Hippocampal formation (tissue), 2 donors: ENCODE measurements at regions not wholly inside any gene's neighbourhood (a gene's known extent, or its start where the extent isn't known, plus 50 kb on each side); places are given as distances from the start of the nearest gene placed in this dataset.

Source experiments
- DNase-seq, 2 donors: peaks; one replicate each; lab custom pipeline; 2025; lab: John Stamatoyannopoulos, UW

DNA sequence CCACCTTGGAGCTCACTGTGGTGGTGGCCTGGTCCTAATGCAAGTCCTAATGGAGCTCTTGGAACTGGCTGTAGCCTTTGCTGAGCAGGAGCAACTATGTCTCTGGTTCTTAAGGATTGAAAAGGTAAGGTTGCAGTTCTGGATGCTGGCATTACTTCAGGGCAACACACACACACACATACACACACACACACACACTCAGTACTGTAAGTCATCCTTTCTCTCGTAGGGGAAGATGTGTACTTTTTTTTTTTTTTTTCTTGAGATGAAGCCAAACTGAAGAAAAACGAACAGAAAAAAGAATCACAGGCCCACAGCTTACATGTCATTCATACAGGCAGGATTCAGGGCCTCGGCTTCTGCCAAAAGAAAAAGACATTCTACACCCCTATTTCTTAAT is 81.1 kb upstream of the RPS23 start:
- DNase-seq: no peak

DNA sequence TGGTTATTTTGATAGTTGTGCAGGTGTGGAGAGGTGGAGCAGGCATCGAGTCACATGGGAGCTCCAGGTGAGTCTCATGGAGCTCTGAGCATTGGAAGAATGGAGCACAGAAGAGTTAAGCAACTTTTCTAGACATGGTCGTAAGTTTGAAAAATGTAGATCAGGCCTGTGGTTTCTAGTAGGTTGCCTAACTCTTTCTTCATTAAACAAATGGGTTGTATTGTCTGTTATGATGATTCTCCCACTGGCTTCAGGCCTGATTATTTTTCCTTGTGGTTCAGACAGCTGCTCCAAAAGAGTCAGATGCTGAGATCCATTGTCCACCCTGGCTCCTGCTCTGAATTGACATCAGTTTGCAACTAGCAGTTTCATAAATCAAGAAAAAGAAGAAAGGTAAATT is 80.3 kb upstream of the RPS23 start:
- no peak for DNase-seq

DNA sequence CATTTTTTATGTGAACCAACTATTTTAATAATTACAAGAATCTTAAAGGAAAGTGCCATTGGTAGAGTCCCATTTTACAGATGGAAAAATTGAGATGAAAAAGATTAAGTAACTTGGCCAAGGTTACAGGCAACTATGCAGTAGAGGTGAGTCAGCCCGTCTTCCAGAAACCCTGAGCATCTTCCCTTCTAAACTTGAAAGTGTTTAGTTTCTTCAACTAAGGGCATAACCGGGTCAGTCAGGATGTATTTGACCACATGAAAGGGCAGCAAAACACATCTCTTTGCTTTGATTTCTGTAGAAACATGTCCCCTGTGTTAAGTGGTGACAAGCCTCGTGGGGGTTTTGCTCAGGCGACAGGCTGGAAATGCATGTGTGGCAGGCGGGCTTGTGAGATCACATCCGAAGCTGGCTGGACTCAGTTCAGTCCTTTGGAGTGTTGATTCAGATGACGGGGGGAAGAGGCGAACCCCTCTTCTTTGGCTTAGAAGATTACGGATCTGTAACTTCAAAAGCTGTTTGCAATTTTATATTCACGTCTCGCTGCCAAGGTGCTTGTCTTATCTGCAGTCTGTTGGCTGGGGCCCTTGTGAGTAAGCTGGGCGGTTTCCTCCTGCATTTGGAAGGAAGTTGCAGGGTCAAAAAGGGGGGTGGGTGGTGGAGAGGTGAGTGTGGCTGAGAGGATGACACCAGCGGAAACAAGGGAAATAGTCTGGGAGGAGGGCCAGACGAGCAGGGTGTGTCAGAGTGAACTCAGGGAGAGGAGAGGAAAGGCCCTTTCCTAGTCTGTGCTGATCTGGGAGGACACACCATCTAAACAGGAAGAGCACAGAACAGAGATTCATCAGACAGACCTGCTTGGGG is 78.9 kb upstream of the RPS23 start:
- DNase-seq: no peak

- DNase-seq: no peak
Observed at GRCh38 chr5:82356021-82356420, 77.9 kb upstream of the RPS23 start.

DNA sequence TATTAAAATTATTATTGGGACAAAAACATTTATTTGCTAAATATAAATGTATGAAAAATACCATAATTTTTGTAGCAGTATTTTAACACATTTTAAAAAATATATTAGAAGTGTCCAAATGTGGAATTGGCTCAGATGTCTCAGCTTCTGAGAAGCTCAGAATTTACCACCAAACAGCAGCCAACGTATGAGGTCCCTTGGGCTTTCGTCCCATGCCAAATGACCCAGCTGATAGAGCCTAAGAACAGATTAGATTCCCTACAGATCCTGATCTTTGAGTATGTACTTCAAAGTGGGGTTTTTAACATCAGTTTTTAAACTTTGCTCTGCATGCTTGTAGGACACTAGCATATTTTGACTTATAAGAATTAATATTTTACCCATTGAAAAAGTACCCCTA is 77.3 kb upstream of the RPS23 start:
- DNase-seq: no peak

DNA sequence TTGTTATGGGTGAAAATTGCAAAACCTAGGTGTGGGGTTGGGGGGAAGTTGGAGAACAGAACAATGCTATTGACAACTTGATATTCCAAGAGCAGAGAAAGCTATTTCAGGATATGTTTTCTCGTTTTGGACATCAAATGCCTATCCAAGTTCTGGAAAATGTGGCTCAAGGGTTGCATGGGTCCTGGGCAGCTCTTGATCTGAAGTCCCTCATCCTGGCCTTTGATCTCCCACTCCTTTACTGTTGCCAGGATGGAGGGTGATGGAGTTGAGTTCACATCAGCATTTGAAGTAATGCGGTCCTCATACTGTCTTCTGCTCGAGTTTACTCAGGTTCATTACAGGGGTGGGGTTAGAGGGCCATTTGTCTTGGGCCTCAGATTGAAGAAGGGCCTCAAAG is 76.9 kb upstream of the RPS23 start:
- DNase-seq: no peak

GRCh38 chr5:82354543-82354942 is 76.4 kb upstream of the RPS23 start:
- DNase-seq: no peak

DNA sequence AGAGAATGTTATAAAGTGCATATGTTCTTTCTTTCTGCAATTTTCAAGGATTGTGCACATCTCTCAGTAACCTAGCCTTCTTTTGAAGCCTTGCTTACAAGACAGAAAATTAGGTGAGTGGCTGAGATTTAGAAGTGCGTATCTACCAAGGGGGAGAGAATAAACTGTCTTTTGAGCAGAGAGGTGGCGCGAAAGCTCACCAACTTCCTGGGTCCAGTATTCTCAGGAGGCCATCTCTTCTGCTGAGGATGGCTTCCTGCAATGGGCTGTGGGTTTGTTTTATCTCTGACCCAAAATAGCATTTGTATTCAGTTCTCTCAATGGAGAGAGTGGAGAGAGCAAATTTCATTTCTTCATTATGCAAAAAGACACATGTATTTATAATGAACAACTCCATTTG is 75.4 kb upstream of the RPS23 start:
- no peak for DNase-seq

- DNase-seq: no peak
Observed at GRCh38 chr5:82352146-82352791, 74.1 kb upstream of the RPS23 start.

DNA sequence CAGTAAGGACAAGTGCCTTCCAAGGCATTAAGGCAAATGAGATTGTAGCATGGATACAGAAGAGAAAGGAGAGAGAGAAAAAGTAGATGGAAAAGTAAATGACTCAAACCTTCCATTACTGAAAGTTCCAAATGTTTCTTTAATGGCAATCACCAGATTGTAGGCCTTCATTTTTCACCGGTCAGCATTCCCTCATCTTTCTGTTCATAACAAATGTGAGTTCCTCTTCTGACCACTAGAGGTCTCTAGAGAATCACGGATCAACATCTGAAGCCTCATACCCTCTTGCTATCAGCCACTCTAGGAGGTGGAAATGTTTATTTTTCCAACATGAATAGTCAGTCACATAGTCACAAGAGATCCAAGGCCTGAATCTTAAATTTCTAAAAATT is 73.6 kb upstream of the RPS23 start:
- DNase-seq: peak in 1 of 2 donors; percentile 91

GRCh38 chr5:82351297-82351696 is 73.1 kb upstream of the RPS23 start:
- no peak for DNase-seq

DNA sequence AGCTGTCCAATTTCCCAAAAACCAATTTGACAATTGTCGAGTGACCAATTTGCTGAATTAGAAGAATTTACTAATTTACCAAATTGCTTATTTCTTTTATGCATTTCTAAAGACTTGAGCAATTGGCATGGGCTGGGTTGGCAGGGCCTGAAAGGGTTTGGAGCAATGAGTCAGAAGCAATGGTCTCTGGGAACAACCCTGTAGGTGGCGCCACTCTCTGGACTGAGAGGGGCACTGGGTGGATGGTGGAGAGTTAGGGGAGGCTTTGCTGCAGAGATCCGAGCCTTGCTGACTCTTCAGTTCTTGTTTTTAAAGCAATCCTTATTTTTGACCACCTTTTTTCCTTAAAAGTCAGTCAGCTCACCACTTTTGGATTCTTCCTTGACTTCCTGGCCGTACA is 71.5 kb upstream of the RPS23 start:
- DNase-seq: no peak

GRCh38 chr5:82348784-82349425 is 70.8 kb upstream of the RPS23 start:
- no peak for DNase-seq

DNA sequence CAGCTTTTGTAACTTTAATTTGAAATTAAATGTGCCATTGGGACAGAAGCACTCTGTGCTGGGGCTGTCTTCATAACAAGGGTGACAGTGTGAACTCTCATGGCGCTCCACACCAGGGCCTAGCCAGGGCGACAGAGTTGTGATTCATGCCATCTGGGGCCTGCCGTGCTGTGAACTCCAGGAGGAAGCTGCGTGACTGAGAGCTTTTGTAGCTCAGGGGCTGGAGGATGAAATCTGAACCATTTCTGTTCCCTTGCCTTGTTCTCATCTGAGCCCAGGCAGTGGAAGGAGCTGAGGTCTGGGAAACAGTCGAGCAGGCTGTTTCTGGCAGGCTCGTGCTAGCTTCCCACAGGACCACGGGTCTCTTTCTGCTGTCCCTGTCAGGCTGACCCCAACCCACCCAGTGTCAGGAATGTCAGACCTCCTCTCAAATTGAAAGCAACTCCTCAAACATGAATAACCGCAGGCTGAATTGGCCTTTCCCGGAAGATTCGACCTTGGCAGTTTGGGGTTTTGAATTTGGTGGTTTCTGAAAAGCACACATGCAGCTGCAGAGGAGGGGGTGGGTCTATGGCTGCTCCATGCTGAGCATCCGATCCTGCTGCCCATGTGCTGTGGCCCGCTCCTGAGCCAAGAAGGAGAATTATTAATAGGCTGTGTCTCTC is 69.2 kb upstream of the RPS23 start:
- DNase-seq: peak; percentile 59 to 60

- no peak for DNase-seq
Observed at GRCh38 chr5:82346399-82347165, 68.4 kb upstream of the RPS23 start.

- no peak for DNase-seq
Observed at GRCh38 chr5:82345108-82345507, 67.0 kb upstream of the RPS23 start.

DNA sequence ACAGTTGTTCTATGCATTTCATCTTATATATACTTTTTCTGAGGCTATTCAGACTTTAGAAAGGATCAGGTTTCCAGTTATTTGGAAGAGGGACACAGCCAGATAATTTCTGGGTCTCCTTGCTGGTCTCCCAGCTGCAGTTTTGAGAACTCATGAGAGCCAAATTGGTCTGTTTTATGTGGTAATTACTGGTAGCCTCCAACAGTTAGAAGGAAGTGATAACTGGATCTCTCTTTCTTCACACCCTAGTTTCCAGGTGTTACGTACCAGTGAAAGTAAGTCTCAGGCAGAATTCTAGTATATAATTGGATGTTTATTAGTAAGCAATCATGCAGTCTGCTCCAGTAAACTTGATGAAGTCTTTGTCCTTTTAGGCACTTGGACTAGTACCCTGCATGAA is 63.2 kb upstream of the RPS23 start:
- DNase-seq: no peak

DNA sequence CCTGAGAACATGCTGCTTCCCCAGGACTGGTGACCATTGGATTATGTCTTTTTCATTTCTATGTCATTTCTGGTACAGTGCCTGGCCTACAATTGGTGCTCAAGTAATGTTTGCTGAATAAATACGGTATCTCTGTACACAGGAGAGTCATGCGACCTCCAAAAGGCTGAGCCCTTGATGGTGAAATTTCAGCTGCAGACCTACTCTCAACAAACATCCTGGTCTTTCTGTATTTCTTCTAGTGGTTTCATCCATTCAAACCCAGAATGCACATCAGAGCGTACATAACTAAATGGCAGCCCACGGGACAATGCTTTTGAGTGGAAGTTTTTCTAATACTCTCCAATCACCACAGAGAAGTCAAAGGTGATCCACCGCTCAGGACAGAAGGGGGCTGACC is 62.6 kb upstream of the RPS23 start:
- DNase-seq: no peak

DNA sequence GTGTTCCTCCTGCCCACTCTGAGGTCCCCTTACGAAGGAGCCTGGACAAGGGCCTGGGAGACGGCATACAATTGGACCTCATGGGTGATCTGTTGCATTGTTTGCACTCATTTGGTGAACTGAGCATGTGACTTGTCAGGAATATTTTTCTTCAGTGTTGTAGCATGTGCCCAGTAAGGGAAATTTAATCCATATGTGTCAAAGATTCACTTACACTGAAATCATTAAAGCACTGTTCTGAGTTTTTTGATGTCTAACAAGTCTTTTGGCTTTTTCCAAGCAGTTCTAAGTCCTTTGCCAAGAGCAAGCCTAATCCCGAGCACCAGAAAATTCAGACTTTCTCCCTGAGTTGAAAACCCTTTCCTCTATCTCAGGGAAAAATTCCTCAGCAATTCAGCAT is 61.6 kb upstream of the RPS23 start:
- DNase-seq: no peak

GRCh38 chr5:82338771-82339373 is 60.7 kb upstream of the RPS23 start:
- no peak for DNase-seq

- DNase-seq: no peak
Observed at GRCh38 chr5:82336959-82337351, 58.8 kb upstream of the RPS23 start.
